A549 (cell line): ENCODE measurements at regions not wholly inside any gene's neighbourhood (a gene's known extent, or its start where the extent isn't known, plus 50 kb on each side); places are given as distances from the start of the nearest gene placed in this dataset.

Experiments used
- ATAC-seq, 2 experiments: fragments of 200-7000 bp in 1 of 2; fragments of >200 bp in 1 of 2; cut with Nextera tagmentation in 1 of 2; cut with Tn5 transposase in 1 of 2; 3 replicates each; pipeline versions ENCODE4 v1.8.0 to v1.9.1; 2018 to 2020; ENCODE audit warnings: mild to moderate bottlenecking in 1 of 2, moderate library complexity in 1 of 2
- CTCF ChIA-PET: fragments of 300-600 bp; sonication (Branson Sonifier 250); formaldehyde crosslinking; extraction: SDS; loops from one replicate; lab custom pipeline; 2021; ENCODE audit warnings: antibody characterized with exemption, inconsistent platforms; lab: Yijun Ruan, JAX
- POLR2A ChIA-PET: fragments of 350-600 bp; formaldehyde crosslinking; extraction: SDS; loops from one replicate; lab custom pipeline; 2021; ENCODE audit warnings: antibody characterized with exemption, inconsistent platforms; lab: Yijun Ruan, JAX
- DNase-seq, 2 experiments: peaks; one replicate each; pipeline versions ENCODE4 v3.0.0 to v3.0.0-alpha.2; 2011 to 2016; ENCODE audit warnings: low read depth in 1 of 2, low spot score in 1 of 2
- FAIRE-seq: peaks from 2 replicates; lab custom pipeline; 2011; peaks lifted over from hg19 to GRCh38; lab: Jason Lieb, UNC
- H3K27ac ChIP-seq, 2 experiments: fragments of >200 bp; sonication (Bioruptor Twin); formaldehyde crosslinking; 3 replicates each; pipeline ENCODE4 v1.5.1; 2016 to 2017
- H3K4me1 ChIP-seq: fragments of >200 bp; sonication (Bioruptor Twin); formaldehyde crosslinking; 3 replicates; pipeline ENCODE4 v1.6.1; 2016
- H3K4me2 ChIP-seq: fragments of >200 bp; sonication (Bioruptor Twin); formaldehyde crosslinking; 3 replicates; pipeline ENCODE4 v1.6.1; 2016
- H3K4me3 ChIP-seq: fragments of >200 bp; sonication (Bioruptor Twin); formaldehyde crosslinking; 3 replicates; pipeline ENCODE4 v1.5.1; 2016
- H3K9me3 ChIP-seq: fragments of >200 bp; sonication (Bioruptor Twin); formaldehyde crosslinking; 3 replicates; pipeline ENCODE4 v1.6.1; 2016
- CBX8 ChIP-seq: fragments of 200-600 bp; sonication (generic); IDR thresholded peaks from 2 replicates; pipeline ENCODE4 v1.6.1; 2016
- ELK1 ChIP-seq: fragments of 150-350 bp; IDR thresholded peaks from 2 replicates; pipeline ENCODE4 v1.6.1; 2014; ENCODE audit warnings: low read depth, mild to moderate bottlenecking, low read length
- FOXS1 ChIP-seq: fragments of 250-450 bp; sonication (Bioruptor Pico); IDR thresholded peaks from 2 replicates; pipeline ENCODE4 v1.5.0; 2020; ENCODE audit warnings: mild to moderate bottlenecking, moderate library complexity
- GATA3 ChIP-seq: IDR thresholded peaks from 2 replicates; pipeline ENCODE4 v1.6.1; 2012; ENCODE audit warnings: borderline replicate concordance
- HOXA7 ChIP-seq: fragments of 250-450 bp; sonication (Bioruptor Pico); IDR thresholded peaks from 2 replicates; pipeline ENCODE4 v1.5.0; 2020; ENCODE audit warnings: mild to moderate bottlenecking, moderate library complexity
- MAFK ChIP-seq: fragments of 450-650 bp; IDR thresholded peaks from 2 replicates; pipeline ENCODE4 v1.6.1; 2014; ENCODE audit not compliant: partially characterized antibody
- MYC ChIP-seq: IDR thresholded peaks from 2 replicates; pipeline ENCODE4 v1.6.1; 2012; ENCODE audit warnings: mild to moderate bottlenecking, inconsistent platforms, low read length, improper control_type of control experiment, borderline replicate concordance
- RAD21 ChIP-seq, 2 experiments: fragments of >200 bp in 1 of 2; sonication (Bioruptor Twin) in 1 of 2; formaldehyde crosslinking in 1 of 2; IDR thresholded peaks in 1 of 2; conservative IDR thresholded peaks in 1 of 2; 2 replicates in 1 of 2; 3 replicates in 1 of 2; pipeline ENCODE4 v1.6.1; 2012 to 2018; ENCODE audit warnings: inconsistent platforms in 1 of 2
- SMC3 ChIP-seq: fragments of >200 bp; sonication (Bioruptor Twin); formaldehyde crosslinking; IDR thresholded peaks from 3 replicates; pipeline ENCODE4 v1.6.1; 2018; ENCODE audit warnings: inconsistent platforms
- ZFP36 ChIP-seq: fragments of 450-650 bp; IDR thresholded peaks from 2 replicates; pipeline ENCODE4 v1.6.1; 2014; ENCODE audit warnings: borderline replicate concordance; ENCODE audit not compliant: partially characterized antibody
- WGBS: methylation state at CpG from one replicate; pipeline ENCODE4 v1.1.6; 2017; ENCODE audit errors: missing lambda C conversion rate; 5-methylcytosine and 5-hydroxymethylcytosine counted together
- TF ChIP-seq, protein P1 (sequence below): fragments of 200-600 bp; sonication (generic); IDR thresholded peaks from 2 replicates; pipeline ENCODE4 v1.6.1; 2016; ENCODE audit warnings: antibody characterized with exemption, mild to moderate bottlenecking, moderate library complexity
- TF ChIP-seq, protein P2 (sequence below): fragments of >200 bp; sonication (Bioruptor Twin); formaldehyde crosslinking; IDR thresholded peaks from 3 replicates; pipeline ENCODE4 v1.5.1; 2016

DNA sequence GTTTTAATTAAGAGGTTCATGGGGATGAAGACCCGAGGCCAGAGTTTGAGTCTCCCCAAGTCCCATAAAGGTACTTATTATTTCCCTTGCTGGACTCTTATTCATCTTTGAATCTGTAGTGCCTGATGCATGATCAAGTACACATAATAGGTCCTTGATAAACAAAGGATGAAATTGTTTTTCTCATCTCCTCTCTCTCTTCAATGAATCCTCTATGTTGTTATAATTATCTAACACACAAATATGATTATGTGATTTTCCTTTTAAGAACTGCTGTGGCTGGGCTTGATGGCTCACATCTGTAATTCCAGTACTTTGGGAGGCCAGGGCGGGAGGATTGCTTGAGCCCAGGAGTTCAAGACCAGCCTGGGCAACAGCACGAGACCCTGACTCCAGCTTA is 117.7 kb downstream of the BAMBI start (continued):
- TF ChIP-seq ELK1 = no peak

- FAIRE-seq = no peak
- CTCF ChIA-PET = interaction anchor here (0.6 to 0.7 kb wide), 3 partner anchors 12 to 1900 kb away, joined by 3 to 4 read pairs (median 4); no protein-coding TSS in a partner anchor
- H3K9me3 ChIP-seq = no peaks in the 10 kb centered on the region
- H3K4me3 ChIP-seq = no peak overlapping the region
- 88% methylated on average over 23 of the region's 23 CpGs for WGBS
- no peak overlapping the region for H3K4me2 ChIP-seq
- peaks cover 10% of the 10 kb centered on the region for H3K4me1 ChIP-seq
- TF ChIP-seq MAFK (no peak), ZFP36 (no peak)
- no peak overlapping the region for H3K27ac ChIP-seq
- no peak for ATAC-seq
- POLR2A ChIA-PET = no interaction called here
- DNase-seq = peak in 1 of 2 experiments; percentile 20
Measured at GRCh38 chr10:28796606-28797512, 119.5 kb downstream of the BAMBI start.

DNA sequence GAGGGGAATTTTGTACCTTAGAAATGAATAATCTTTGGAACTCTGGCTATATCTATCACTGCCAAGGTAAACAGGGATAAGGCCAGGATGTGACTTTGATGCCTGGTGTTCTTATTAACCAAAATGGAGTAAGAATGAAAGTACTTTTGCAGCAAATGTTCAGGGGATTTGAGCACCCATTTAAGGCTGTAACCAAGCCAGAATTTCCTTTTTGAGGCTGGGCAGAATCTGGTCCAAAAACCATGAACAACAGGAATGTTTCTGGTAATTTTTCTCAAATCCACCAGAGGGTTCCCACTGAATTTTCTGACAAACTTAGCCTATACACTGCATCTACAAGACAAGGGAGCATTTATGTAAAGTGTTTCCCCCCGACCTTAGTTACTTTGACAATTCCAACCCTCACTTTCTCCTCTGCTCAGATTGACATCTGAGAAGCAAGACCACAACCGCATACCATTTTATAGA is 120.6 kb downstream of the BAMBI start:
- ChIA-PET POLR2A (no interaction called here), CTCF (interaction anchor here (0.6 to 1.3 kb wide), 2 partner anchors 11 to 1902 kb away, joined by 3 to 4 read pairs; no protein-coding TSS in a partner anchor)
- DNase-seq = peak in 1 of 2 experiments; percentile 16
- Histone ChIP-seq H3K4me1 (peaks cover 10% of the 10 kb centered on the region), H3K9me3 (no peaks in the 10 kb centered on the region), H3K4me2 (peak overlapping the region; percentile 32; the same call in 1 of the 3 replicates), H3K4me3 (no peak overlapping the region), H3K27ac (no peak overlapping the region)
- TF ChIP-seq GATA3 (no peak), FOXS1 (no peak), HOXA7 (CRISPR knock-in tag) (no peak), SMC3 (0 out of 3 replicates have a peak, but pooled peaks have one; percentile 10), MYC (no peak), CBX8 (no peak), RAD21 (conservative IDR thresholded peaks at IDR 0.05 in 1 of 2, IDR thresholded peaks at IDR 0.05 in 1 of 2) (peak in 1 of 2 experiments; percentile 8; a peak in 1 of 5 replicates)
- TF ChIP-seq, protein P1, sequence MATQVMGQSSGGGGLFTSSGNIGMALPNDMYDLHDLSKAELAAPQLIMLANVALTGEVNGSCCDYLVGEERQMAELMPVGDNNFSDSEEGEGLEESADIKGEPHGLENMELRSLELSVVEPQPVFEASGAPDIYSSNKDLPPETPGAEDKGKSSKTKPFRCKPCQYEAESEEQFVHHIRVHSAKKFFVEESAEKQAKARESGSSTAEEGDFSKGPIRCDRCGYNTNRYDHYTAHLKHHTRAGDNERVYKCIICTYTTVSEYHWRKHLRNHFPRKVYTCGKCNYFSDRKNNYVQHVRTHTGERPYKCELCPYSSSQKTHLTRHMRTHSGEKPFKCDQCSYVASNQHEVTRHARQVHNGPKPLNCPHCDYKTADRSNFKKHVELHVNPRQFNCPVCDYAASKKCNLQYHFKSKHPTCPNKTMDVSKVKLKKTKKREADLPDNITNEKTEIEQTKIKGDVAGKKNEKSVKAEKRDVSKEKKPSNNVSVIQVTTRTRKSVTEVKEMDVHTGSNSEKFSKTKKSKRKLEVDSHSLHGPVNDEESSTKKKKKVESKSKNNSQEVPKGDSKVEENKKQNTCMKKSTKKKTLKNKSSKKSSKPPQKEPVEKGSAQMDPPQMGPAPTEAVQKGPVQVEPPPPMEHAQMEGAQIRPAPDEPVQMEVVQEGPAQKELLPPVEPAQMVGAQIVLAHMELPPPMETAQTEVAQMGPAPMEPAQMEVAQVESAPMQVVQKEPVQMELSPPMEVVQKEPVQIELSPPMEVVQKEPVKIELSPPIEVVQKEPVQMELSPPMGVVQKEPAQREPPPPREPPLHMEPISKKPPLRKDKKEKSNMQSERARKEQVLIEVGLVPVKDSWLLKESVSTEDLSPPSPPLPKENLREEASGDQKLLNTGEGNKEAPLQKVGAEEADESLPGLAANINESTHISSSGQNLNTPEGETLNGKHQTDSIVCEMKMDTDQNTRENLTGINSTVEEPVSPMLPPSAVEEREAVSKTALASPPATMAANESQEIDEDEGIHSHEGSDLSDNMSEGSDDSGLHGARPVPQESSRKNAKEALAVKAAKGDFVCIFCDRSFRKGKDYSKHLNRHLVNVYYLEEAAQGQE = no peak
- TF ChIP-seq, protein P2, sequence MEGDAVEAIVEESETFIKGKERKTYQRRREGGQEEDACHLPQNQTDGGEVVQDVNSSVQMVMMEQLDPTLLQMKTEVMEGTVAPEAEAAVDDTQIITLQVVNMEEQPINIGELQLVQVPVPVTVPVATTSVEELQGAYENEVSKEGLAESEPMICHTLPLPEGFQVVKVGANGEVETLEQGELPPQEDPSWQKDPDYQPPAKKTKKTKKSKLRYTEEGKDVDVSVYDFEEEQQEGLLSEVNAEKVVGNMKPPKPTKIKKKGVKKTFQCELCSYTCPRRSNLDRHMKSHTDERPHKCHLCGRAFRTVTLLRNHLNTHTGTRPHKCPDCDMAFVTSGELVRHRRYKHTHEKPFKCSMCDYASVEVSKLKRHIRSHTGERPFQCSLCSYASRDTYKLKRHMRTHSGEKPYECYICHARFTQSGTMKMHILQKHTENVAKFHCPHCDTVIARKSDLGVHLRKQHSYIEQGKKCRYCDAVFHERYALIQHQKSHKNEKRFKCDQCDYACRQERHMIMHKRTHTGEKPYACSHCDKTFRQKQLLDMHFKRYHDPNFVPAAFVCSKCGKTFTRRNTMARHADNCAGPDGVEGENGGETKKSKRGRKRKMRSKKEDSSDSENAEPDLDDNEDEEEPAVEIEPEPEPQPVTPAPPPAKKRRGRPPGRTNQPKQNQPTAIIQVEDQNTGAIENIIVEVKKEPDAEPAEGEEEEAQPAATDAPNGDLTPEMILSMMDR = peak; percentile 14; the same call in 1 of the 3 replicates
- WGBS = 45% methylated on average over 2 of the region's 2 CpGs
- ATAC-seq = peak in 1 of 2 experiments; percentile 40; a peak in 3 of 6 replicates
- peak; percentile 63 for FAIRE-seq
